Endothelial cell of umbilical vein (primary cell): ENCODE measurements at regions not wholly inside any gene's neighbourhood (a gene's known extent, or its start where the extent isn't known, plus 50 kb on each side); places are given as distances from the start of the nearest gene placed in this dataset.

Source experiments
- EZH2 ChIP-seq: IDR thresholded peaks from 2 replicates; pipeline ENCODE4 v1.6.1; 2012; ENCODE audit warnings: borderline replicate concordance, low read depth, mild to moderate bottlenecking, moderate library complexity, low read length, inconsistent platforms; ENCODE audit not compliant: severe bottlenecking
- FOS ChIP-seq: IDR thresholded peaks from 2 replicates; pipeline ENCODE4 v1.6.1; 2011; ENCODE audit warnings: mild to moderate bottlenecking, low read length, moderate library complexity, borderline replicate concordance; ENCODE audit not compliant: insufficient read depth
- JUN ChIP-seq: IDR thresholded peaks from 2 replicates; pipeline ENCODE4 v1.6.1; 2011; ENCODE audit warnings: borderline replicate concordance, low read depth; ENCODE audit not compliant: insufficient read length, insufficient read depth
- MAX ChIP-seq: IDR thresholded peaks from 2 replicates; pipeline ENCODE4 v1.6.1; 2011; ENCODE audit not compliant: insufficient read depth, insufficient read length
- MYC ChIP-seq: IDR thresholded peaks from one replicate; pipeline ENCODE4 v1.6.1; 2011; ENCODE audit warnings: mild to moderate bottlenecking, low read depth, low read length
- POLR2A ChIP-seq: IDR thresholded peaks from 2 replicates; pipeline ENCODE4 v1.6.1; 2012; ENCODE audit warnings: low read depth, mild to moderate bottlenecking, control low read depth, low read length
- POLR2AphosphoS5 ChIP-seq: IDR thresholded peaks from 2 replicates; pipeline ENCODE4 v1.6.1; 2012; ENCODE audit warnings: low read depth, mild to moderate bottlenecking, control low read depth, low read length, moderate library complexity; ENCODE audit not compliant: insufficient read depth
- TF ChIP-seq, protein P1 (sequence below), 2 donors: IDR thresholded peaks; 1 replicate in 1 of 2; 2 replicates in 1 of 2; pipeline ENCODE4 v1.5.1; 2011; ENCODE audit warnings: low read length in 2 of 2, mild to moderate bottlenecking in 2 of 2, moderate library complexity in 2 of 2, control low read depth in 1 of 2, inconsistent platforms in 1 of 2, low read depth in 1 of 2; ENCODE audit not compliant: insufficient read depth in 1 of 2; ENCODE audit errors: extremely low read depth in 1 of 2

- TF ChIP-seq, protein P1, sequence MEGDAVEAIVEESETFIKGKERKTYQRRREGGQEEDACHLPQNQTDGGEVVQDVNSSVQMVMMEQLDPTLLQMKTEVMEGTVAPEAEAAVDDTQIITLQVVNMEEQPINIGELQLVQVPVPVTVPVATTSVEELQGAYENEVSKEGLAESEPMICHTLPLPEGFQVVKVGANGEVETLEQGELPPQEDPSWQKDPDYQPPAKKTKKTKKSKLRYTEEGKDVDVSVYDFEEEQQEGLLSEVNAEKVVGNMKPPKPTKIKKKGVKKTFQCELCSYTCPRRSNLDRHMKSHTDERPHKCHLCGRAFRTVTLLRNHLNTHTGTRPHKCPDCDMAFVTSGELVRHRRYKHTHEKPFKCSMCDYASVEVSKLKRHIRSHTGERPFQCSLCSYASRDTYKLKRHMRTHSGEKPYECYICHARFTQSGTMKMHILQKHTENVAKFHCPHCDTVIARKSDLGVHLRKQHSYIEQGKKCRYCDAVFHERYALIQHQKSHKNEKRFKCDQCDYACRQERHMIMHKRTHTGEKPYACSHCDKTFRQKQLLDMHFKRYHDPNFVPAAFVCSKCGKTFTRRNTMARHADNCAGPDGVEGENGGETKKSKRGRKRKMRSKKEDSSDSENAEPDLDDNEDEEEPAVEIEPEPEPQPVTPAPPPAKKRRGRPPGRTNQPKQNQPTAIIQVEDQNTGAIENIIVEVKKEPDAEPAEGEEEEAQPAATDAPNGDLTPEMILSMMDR (IDR thresholded peaks at IDR 0.05; ENCODE audit: extremely low read depth in 1 of 2, insufficient read depth in 1 of 2, low read depth in 1 of 2, low read length in 2 of 2): no peak
- TF ChIP-seq POLR2AphosphoS5 (no peak), POLR2A (no peak), EZH2 (no peak), JUN (no peak), MAX (no peak), FOS (no peak), MYC (no peak)
Observed at GRCh38 chr7:17613338-17614041, 315.0 kb downstream of the AHR start.
